Tibial nerve (tissue), 3 donors: ENCODE measurements at regions not wholly inside any gene's neighbourhood (a gene's known extent, or its start where the extent isn't known, plus 50 kb on each side); places are given as distances from the start of the nearest gene placed in this dataset.

Experiments used
- CTCF ChIP-seq, 5 experiments: fragments of 200-600 bp in 3 of 5; fragments of 450-650 bp in 2 of 5; sonication (generic) in 3 of 5; IDR thresholded peaks; one replicate each; pipeline ENCODE4 v1.5.1; 2016 to 2019; ENCODE audit warnings: antibody characterized with exemption in 5 of 5, mild to moderate bottlenecking in 3 of 5, moderate library complexity in 2 of 5
- POLR2A ChIP-seq, 2 donors: fragments of 450-650 bp; IDR thresholded peaks; one replicate each; pipeline ENCODE4 v1.6.1; 2017; ENCODE audit warnings: antibody characterized with exemption in 2 of 2, mild to moderate bottlenecking in 2 of 2, moderate library complexity in 2 of 2

GRCh38 chr12:87185367-87185766 is 843.8 kb downstream of the C12orf50 start:
- TF ChIP-seq CTCF (IDR thresholded peaks at IDR 0.05) = no peak
- TF ChIP-seq POLR2A (IDR thresholded peaks at IDR 0.05) = no peak
